WI38 (cell line): ENCODE measurements at regions not wholly inside any gene's neighbourhood (a gene's known extent, or its start where the extent isn't known, plus 50 kb on each side); places are given as distances from the start of the nearest gene placed in this dataset.

ENCODE experiments used
- H3K4me3 ChIP-seq: 2 replicates; pipeline ENCODE4 v1.5.1; 2011; ENCODE audit warnings: low read depth, mild to moderate bottlenecking, control low read depth, low read length
- CTCF ChIP-seq: IDR thresholded peaks from 2 replicates; pipeline ENCODE4 v1.5.1; 2012; ENCODE audit warnings: low read depth, mild to moderate bottlenecking, control low read depth, low read length

- no peak for TF ChIP-seq CTCF
- H3K4me3 ChIP-seq = no peak overlapping the region
These were observed 81.7 kb downstream of the IRF8 start for GRCh38 chr16:85980686-85981085.

GRCh38 chr16:85981826-85982562, 83.0 kb downstream of the IRF8 start:
- TF ChIP-seq CTCF = no peak
- H3K4me3 ChIP-seq = no peak overlapping the region

- no peak overlapping the region for H3K4me3 ChIP-seq
- TF ChIP-seq CTCF = no peak
These were observed 83.6 kb downstream of the IRF8 start for GRCh38 chr16:85982563-85982939.

- no peak overlapping the region for H3K4me3 ChIP-seq
- no peak for TF ChIP-seq CTCF
These were observed 84.1 kb downstream of the IRF8 start for GRCh38 chr16:85983064-85983463.

- H3K4me3 ChIP-seq = no peak overlapping the region
- no peak for TF ChIP-seq CTCF
These were observed 84.8 kb downstream of the IRF8 start for GRCh38 chr16:85983606-85984230.

GRCh38 chr16:85984231-85984880, 85.4 kb downstream of the IRF8 start:
- no peak for TF ChIP-seq CTCF
- H3K4me3 ChIP-seq = no peak overlapping the region

- no peak for TF ChIP-seq CTCF
- H3K4me3 ChIP-seq = no peak overlapping the region
These were observed 86.0 kb downstream of the IRF8 start for GRCh38 chr16:85984947-85985451.
